ENCODE measurements at regions not wholly inside any gene's neighbourhood (a gene's known extent, or its start where the extent isn't known, plus 50 kb on each side); places are given as distances from the start of the nearest gene placed in this dataset.

GRCh38 chr13:22091222-22091970 is 420.5 kb downstream of the FGF9 start:
- no peak for DNase-seq (ENCODE audit: low read depth, low spot score)

- DNase-seq (ENCODE audit: low read depth, low spot score) = no peak
Observed at GRCh38 chr13:22091971-22092300, 421.1 kb downstream of the FGF9 start.

- no peak for DNase-seq (ENCODE audit: low read depth, low spot score)
Observed at GRCh38 chr13:22092791-22093560, 422.1 kb downstream of the FGF9 start.

GRCh38 chr13:22095794-22096193 is 424.9 kb downstream of the FGF9 start:
- DNase-seq (ENCODE audit: low read depth, low spot score) = no peak

- no peak for DNase-seq (ENCODE audit: low read depth, low spot score)
Observed at GRCh38 chr13:22099585-22099984, 428.7 kb downstream of the FGF9 start.

- DNase-seq (ENCODE audit: low read depth, low spot score) = no peak
Observed at GRCh38 chr13:22102271-22102670, 431.4 kb downstream of the FGF9 start.

GRCh38 chr13:22103046-22104027 is 432.5 kb downstream of the FGF9 start:
- no peak for DNase-seq (ENCODE audit: low read depth, low spot score)

- DNase-seq (ENCODE audit: low read depth, low spot score) = no peak
Observed at GRCh38 chr13:22106058-22106457, 435.2 kb downstream of the FGF9 start.

- no peak for DNase-seq (ENCODE audit: low read depth, low spot score)
Observed at GRCh38 chr13:22107549-22107948, 436.7 kb downstream of the FGF9 start.

GRCh38 chr13:22108283-22108942 is 437.5 kb downstream of the FGF9 start:
- DNase-seq (ENCODE audit: low read depth, low spot score) = no peak

- no peak for DNase-seq (ENCODE audit: low read depth, low spot score)
Observed at GRCh38 chr13:22108979-22109378, 438.1 kb downstream of the FGF9 start.

GRCh38 chr13:22110368-22110767 is 439.5 kb downstream of the FGF9 start:
- DNase-seq (ENCODE audit: low read depth, low spot score) = no peak

GRCh38 chr13:22111152-22111783 is 440.4 kb downstream of the FGF9 start:
- DNase-seq (ENCODE audit: low read depth, low spot score) = no peak

GRCh38 chr13:22111961-22112360 is 441.1 kb downstream of the FGF9 start:
- no peak for DNase-seq (ENCODE audit: low read depth, low spot score)

- DNase-seq (ENCODE audit: low read depth, low spot score) = no peak
Observed at GRCh38 chr13:22112956-22113745, 442.3 kb downstream of the FGF9 start.

GRCh38 chr13:22114630-22115311 is 443.9 kb downstream of the FGF9 start:
- no peak for DNase-seq (ENCODE audit: low read depth, low spot score)

- no peak for DNase-seq (ENCODE audit: low read depth, low spot score)
Observed at GRCh38 chr13:22118158-22118557, 447.3 kb downstream of the FGF9 start.

GRCh38 chr13:22120646-22121045 is 449.8 kb downstream of the FGF9 start:
- no peak for DNase-seq (ENCODE audit: low read depth, low spot score)

- DNase-seq (ENCODE audit: low read depth, low spot score) = no peak
Observed at GRCh38 chr13:22121146-22121739, 450.4 kb downstream of the FGF9 start.

Data from pulmonary artery endothelial cell (primary cell).